ENCODE measurements at regions not wholly inside any gene's neighbourhood (a gene's known extent, or its start where the extent isn't known, plus 50 kb on each side); places are given as distances from the start of the nearest gene placed in this dataset.
"Not testable (repeated sequence)": the region's sequence is repeated elsewhere in the genome, so short reads cannot be mapped to it uniquely, and the experiment has no call there.

DNA sequence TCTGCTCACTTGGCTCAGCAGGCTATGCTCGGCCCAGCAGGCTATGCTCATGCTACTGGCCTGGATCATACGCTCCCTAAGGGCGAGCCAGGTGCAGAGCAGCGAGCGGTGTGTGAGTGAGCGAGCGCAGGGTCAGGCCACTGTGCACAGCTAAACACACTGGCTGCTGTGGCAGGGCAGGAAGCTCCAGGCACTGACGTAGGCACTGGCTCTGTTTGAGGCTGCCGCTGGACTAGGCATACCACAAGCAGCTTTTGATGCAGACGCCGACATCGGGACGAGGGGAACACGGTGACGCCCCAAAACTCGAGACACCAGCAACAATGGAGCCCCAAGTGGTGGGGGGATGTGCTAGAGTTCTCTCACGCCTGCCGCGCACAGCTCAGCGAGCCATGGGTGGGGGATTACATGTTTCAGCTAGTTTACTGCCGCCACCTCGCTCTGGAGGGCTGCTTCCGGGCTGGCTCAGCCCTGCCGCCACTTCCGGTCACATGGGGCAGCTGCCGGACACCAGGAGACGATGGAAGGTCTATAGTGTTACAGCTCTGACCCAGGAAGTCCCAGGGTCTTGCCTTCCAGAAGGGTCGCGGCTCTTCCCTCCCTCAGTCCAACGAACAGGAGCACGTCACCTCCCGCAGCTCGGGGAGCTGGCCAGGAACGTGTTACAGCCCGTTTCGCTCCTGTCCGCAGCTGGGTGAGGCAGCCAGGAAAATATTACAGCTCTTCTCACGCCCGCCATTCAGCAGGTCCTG is 1176.9 kb upstream of the LRRTM1 start:
- DNase-seq = no peak

DNA sequence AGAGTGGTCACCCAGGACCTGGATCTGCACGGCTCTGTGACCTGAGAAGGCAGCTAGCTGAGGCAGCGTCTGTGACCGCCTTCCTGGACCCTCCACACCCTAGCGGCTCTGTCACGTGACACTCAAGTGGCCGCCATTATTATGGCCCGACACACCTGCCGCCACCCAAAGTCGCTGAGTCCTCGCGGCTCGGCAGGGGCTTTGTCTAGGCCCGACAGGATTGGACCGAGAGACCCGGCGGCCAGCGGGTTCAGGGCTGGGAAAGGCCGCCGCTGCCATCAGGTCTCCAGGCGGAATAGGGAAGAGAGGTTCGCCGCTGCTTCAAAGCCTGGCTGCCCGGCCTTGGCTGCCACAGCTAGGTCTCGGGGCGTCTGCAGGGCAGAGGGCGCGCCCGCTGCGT is 1162.5 kb upstream of the LRRTM1 start:
- DNase-seq = no peak

DNA sequence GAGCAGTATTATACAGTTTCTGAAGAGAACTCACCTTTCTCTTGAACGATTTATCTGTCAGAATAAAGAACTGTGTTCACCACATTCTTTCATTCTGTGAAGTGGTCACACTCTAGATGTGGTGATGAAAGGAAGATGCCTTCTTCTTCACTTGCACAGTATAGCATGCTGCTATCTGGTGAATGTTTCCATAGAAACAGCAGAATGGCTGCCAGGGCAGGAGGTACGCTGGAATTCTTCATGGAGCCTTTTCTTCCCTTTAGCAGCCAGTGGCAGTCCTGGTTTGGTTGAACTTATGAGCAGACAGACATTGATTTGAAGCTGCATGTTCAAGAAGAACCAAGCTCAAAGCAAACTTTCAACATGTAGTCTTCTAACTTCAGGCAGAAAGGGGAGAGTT is 1157.9 kb upstream of the LRRTM1 start:
- no peak for DNase-seq

DNA sequence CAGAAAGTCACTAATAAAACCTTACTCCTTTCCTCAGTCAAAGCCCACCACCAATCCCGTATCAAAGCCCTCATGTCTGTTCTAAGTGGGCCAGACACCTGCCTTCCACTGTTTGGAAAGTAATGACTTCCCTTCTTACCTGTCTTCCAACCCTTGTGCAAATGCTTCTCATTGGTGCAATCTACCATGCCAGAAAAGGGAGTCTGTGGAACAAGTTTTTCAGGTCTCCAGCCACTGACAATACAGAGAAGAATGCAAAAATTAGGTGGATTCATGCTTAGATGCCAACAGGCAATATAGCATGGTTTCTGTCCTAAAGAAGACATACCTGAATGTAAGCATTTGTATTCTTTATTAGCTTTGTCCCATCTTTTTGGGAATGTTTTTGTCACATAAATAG is 1140.6 kb upstream of the LRRTM1 start:
- DNase-seq = no peak

DNA sequence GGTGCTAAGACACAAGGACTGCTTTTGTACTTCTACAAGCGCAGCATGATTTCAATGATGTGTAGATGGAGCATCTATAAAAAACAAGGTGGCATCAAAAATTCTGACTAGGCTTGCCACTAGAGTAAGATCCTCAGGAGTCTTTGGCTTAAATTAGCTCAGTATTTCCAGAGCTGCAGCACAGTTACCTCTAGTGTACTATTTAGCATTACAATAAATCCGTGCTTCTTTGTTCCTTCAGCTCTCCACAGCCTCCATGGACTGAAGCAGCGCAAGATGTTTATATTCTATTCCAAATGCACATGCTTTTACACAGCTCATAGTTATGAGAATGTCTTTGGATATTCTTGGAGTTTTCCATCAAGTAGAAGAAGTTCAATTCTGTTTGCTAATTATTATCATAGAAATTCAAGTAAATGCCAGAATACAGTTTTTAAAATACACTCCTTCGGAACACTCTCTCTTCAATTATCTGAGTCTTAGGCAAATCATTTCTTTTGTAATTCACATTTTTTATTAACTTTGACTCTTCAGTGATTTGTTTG is 1133.0 kb upstream of the LRRTM1 start:
- DNase-seq = no peak

DNA sequence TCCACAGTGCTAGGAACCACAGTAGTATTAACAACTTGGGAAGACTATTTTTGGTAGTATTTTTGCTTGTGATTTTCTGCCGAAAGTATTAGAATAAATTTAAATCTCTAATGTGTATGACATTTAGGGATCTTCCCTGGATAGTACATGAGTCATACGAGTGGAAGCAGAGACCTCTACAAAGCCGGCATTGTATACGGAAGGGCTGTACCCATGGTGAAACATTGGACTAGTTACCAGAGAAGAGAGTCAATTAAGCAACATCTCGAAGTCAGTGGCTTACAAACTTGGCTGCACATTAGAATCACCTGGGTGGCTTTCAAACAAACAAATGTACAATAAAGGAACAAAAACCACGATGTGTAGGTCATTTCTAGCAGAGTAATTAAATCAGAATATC is 1131.7 kb upstream of the LRRTM1 start:
- no peak for DNase-seq

DNA sequence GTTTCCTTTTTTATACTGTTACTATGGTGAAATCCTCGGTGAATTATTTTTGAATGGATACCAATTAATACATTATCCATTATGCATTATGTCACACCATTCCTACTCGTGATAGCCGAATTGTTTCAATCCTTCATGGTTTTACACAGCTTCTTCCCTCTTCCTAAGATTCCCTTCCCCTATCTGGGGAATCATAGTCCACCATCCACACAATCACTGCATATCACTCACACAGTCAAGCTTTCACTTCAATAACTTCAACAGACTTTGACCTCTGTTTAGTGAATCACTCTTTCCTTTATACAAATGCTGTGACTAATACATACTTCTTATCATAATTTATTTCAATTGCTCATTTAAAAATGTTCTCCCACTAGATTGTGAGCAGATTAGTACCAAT is 1108.1 kb upstream of the LRRTM1 start:
- DNase-seq = no peak

DNA sequence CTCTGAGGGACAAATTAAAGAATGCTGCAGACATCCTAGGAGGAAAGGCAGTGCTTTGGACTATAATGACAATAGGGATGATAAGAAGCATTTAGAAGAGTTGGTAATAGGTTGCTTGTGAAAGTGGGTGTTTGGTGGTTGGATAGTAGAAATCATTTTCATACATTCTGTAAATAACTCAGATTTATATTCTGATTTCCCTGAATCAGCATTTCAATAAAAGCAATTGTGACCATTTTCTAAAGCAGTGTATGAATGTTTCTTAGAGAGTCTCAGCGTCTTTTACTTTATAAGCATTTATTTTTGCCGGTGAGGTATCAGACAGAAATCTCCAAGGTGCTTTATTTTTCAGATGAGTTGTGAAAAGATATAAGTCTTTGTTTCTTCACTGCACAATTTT is 1099.0 kb upstream of the LRRTM1 start:
- no peak for DNase-seq

DNA sequence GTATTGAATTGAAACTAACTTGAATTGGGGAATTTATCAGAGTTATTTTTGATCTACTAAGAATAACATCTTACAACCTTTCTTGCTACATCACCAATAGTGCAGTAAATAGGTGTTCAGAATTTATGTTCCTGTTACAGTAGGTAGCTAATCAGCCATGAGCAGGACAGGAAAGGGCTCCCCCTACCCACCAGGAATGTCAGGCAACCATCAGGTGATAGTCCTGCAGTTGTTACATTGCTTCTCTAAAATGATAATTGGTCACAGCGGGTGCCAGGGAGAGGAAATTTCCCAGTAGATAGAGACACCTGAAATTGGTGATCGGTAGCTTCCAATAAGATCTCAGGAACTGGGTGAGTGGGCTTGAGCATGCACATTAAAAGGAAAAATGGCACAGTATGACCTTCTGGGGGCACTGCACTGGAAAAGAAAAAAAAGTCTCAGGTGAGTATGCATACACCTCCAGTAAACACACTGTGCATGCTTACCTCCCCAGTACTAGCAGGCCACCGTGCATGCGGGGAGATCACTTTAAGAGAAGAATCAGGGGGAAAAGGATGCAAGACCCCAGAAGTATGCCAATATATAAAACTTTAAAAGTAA is 1092.0 kb upstream of the LRRTM1 start:
- no peak for DNase-seq

DNA sequence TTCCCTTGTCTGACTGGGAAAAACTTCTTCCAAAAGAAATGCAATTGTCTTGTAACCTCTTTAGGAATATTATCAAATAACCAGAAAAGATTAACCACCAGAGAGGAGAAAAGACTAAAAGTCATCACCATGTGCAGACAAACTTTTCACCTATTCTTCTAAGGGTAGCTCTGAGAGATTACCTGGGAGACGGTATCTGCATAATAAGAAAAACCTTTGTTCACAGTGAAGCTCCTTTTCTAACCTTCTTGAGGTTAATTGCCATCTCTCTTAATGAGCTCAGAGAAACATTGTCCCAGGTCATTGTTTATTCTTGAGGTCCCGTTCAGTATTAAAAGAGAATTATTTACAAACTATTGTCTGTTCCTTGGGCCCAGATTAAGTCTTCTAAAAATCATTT is 1091.2 kb upstream of the LRRTM1 start:
- no peak for DNase-seq

DNA sequence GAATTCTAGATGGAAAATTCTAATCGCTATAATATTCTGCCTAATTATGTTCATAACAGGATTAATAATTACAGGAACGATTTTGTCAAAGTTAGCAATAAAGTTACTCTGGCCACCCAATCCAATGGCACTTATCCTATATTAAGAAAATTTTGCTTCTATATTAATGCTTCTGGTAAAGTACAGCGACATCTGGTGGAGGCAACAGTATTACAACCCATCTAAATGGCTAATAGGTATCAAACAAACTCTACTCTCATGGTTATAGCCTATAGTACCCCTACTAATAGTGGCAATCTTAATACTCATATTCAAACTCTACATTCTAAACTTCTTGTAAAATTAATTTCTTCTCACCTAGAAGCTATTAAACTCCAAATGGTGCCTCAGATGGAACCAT is 1084.7 kb upstream of the LRRTM1 start:
- no peak for DNase-seq

DNA sequence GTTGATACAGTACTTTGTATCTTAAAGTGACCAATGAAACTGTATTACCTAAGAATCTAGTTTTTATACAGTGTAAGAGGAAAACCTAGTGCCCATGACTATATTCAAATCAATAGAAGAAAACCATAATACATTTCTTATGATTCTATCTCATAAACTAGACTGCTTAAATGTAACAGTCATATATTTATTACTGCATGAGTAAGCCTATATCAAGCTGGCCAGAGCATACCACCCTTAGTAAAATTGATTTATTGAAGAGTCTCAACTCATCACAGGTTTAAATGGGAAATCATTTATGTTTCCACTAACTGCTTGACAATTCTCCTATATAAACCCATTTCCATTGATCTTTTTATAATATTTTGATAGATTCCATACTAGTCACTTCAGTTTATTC is 1059.2 kb upstream of the LRRTM1 start:
- no peak for DNase-seq

DNA sequence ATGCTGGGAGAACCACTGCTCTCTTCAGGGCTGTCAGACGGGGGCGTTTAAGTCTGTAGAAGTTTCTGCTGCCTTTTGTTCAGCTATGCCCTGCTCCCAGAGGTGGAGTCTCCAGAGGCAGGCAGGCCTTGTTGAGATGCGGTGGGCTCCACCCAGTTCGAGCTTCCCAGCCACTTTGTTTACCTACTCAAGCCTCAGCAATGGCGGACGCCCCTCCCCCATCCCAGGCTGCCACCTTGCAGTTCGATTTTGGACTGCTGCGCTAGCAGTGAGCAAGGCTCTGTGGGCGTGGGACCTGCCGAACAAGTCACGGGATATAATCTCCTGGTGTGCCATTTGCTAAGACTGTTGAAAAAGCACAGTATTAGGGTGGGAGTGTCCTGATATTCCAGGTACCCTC is 1057.9 kb upstream of the LRRTM1 start:
- not testable (repeated sequence) for DNase-seq

DNA sequence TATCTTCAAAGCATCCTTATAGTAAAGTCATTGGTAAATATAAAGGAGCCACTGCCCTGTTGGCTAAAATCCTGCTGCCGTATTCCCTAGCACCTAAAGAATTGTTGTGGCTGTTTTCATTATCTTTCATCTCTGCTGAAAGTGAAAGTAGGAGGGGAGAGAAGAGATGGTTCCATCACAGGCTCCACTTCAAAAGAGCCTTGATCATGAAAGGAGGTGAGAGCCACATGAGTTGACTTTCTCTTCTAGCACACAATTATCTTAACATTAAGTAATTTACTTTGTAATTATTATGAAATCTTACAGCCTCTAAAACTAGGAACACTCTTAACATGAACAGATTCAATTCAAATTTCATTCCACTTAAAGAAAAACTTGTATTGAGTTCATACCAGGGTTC is 1050.9 kb upstream of the LRRTM1 start:
- no peak for DNase-seq

DNA sequence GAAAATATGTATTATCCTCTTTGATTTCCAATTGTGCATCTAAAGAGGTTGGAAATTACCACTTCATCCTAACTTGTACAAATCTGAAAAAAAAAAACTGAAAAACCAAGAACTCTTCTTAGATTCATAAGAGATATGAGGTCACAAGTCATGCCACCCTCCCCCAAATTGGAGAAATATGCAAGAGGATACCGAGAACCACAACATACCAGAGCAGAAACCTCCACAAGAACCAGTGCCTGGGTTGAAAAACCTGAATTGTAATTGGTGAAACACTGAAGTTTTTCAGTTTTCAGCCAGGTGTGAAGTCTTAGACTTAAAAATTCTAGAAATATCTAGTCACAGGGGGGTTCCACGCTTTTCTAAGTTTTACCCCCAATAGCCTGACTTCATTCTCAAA is 1029.5 kb upstream of the LRRTM1 start:
- no peak for DNase-seq

DNA sequence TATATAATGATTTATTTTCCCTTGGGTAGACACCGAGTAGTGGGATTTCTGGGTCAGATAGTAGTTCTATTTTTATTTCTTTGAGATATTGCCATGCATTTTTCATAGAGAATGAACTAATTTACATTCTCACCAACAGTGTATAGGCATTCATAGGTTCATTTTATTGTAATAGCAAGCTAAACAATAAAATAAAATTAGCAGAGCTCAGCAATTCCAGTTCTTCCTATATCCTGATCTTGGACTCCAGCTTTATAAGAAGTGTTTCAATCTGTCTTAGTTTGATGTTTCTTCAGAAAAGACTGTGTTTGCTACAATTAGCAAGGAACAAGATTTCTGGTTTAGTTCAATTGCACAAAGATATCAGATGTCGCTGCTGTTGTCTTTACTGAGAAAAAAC is 1024.4 kb upstream of the LRRTM1 start:
- DNase-seq = no peak

DNA sequence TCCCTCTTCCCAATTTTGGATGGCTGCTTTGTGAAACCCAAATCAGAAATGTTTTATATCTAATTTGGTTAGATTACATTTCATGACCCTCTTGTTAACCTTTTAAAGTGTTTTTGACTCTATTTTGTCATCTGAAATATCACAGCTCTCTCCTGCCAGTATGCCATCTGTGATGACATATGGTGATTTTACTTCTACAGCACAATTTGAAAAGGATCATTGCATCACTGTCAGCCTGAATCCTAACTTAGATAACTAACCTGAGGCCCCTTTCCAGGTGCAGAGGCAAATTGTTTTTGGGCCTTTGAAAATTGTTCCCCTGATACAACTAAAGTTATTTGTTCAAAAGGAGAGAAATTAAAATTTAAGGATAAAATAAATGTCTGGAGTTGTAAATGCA is 1023.4 kb upstream of the LRRTM1 start:
- no peak for DNase-seq

DNA sequence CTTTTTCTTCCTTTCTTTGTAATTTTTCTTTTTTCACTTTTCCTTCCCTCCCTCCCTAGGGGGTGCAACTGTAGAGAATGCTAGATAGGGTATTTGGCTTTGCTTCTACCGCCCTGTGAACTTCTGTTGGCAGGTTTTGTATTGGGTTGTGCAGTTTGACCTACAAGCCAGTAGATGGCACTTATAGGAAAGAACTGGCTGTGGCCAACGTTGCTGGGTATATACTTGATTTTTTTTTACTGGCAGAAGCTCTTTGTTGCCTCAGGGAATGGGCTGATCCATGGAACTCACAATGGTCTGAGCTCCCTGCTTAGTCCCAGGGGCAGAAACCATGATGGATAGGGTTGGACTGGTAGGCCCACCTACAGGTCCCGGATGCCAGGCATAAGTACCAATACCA is 1019.5 kb upstream of the LRRTM1 start:
- DNase-seq = peak; percentile 2

DNA sequence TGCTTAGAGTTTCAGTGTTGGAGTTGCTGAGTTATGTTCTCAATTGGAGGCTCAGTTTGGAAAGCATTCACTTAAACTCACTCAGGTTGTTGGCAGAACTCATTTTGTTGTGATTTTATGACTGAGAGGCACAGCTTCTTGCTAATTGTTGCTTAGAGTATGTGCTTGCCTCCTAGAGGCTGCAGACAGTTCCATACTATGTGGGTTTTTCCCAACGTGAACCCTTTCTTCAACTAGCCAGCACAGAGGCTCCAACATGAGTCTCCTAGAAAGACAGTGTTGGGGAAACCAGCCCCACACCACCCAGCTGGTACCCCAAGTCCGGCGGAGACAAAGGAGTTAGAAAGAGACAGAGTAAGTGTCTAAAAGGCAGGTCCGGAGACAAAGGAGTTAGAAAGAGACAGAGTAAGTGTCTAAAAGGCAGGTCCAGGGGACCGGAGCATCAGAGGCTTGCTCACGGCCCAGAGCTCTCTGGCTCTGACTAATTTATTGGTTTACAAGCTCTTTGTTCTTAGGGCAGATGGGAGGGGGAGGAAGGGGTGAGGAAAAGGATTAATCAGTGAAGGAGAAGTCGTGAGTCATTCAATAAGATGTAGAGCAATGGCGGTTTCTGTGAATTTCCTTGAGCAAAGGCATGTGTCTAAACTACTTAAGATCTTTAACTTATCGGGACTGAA is 999.7 kb upstream of the LRRTM1 start:
- no peak for DNase-seq

DNA sequence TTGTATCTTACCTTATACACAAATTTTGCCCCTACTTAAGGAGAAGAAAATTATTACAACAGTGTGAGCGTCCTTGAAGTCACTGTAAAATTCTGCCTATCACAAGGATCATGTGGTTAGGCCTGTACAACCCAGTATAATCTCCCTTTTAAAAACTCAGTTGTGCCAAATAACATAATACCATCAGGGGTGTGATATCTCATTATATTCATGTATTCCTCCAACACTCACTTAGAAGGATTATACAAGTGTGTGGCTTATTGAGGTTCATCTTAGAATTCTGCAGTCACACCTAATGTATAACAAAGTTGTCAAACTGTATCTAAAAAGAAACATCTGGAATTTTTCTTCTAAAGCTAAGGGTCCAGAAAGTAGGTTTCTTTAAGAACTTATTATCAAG is 998.8 kb upstream of the LRRTM1 start:
- no peak for DNase-seq

DNA sequence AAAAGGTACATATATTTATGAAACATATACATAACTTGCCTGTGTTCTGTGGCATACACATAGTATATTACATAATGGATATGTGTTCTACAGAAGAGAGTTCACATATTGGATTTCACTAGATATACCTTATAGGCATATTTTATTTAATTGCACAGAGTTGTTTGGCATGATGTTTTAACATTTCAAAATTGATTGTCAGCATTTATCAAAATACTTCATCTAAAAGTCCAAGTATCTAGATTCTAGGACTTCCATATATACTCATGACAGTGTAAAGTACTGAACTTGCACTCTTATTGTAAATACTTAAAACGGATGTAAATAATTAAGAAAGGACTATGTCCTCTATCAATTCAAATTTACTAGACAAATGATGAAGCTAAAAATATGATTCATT is 995.3 kb upstream of the LRRTM1 start:
- DNase-seq = no peak

DNA sequence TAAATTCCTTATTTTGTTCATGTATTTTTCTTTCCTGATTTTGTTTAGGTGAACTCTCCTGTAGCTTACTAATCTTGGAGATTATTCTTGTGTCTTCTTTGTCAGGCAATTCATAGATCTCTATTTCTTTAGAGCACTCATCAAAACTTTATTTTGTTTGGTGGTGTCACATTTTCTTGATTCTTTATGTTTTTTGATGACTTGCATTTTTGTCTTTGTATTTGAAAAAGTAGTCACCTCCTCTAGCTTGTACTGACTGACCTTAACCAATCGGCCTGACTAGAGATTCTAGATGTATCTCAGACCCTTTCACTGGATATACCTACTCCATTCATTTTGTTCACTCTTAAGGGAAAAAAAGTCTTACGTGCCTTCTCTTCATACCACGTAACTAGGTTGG is 986.3 kb upstream of the LRRTM1 start:
- DNase-seq = no peak

DNA sequence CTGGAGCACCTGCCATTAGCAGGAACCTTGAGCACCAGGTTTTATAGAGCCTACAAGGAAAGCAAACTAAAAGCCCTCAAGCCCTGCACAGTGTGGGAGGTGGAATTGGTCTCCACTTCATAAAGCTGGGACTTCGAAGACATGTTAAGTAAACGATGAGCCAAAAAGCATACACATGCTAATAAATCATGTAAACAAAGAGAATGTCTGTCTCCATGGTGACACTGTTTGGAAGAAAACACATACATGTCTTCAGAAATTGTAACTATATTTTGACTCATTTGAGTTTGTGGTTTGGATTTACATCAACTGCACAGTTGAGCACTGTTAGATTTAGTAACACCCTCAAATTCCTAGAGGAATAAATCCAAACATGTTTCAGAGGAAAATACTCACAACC is 978.5 kb upstream of the LRRTM1 start:
- no peak for DNase-seq

DNA sequence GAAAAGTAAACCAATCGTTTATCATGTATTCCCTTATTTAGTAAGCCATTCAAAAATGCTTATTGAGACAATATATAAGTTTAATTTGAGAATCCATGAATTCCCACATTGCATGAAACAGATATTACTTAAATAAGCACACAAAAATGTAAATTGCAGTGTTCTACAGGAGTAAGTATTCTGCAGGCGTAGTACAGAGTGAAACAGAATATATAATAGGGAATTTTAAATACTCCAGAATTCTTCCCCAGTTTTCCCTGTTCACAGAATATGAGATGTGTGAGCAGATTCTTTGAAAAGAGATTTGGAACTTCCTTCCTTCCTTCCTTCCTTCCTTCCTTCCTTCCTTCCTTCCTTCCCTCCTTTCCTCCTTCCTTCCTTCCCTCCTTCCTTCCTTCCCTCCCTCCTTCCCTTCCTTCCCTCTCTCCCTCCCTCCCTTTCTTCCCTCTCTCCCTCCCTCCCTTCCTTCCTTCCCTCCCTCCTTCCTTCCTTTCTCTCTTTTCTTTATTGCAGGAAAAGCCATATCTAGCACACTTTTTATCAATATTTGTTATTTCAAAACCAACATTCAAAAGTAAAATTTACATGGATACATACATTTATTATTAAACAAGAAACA is 977.7 kb upstream of the LRRTM1 start:
- no peak for DNase-seq

Measured in fibroblast of skin of scalp (primary cell).